ENCODE measurements at regions not wholly inside any gene's neighbourhood (a gene's known extent, or its start where the extent isn't known, plus 50 kb on each side); places are given as distances from the start of the nearest gene placed in this dataset.

GRCh38 chr10:76723844-76724243 is 913.8 kb downstream of the KCNMA1 start:
- H4K20me1 ChIP-seq (ENCODE audit: insufficient read depth, low read length), result no peaks in the 10 kb centered on the region
- no peak overlapping the region for H2BK15ac ChIP-seq (ENCODE audit: low read depth, low read length)
- no peaks in the 10 kb centered on the region for H3K9me1 ChIP-seq (ENCODE audit: insufficient read depth, low read length)
- H3K27ac ChIP-seq (ENCODE audit: insufficient read depth, low read length), result no peak overlapping the region
- dilution Hi-C loops (cut with HindIII; ENCODE audit: low sequenced_read_pairs, unreplicated experiment), result no loop called here
- H3K4me3 ChIP-seq (ENCODE audit: insufficient read depth, low read depth, low read length), result no peak overlapping the region
- in situ Hi-C loops (cut with MboI; ENCODE audit: low sequenced_read_pairs), result no loop called here
- ATAC-seq (ENCODE audit: low read depth), result no peak
- DNase-seq, result no peak
- H3K18ac ChIP-seq (ENCODE audit: low read depth, low read length), result no peak overlapping the region
- no peak overlapping the region for H2BK120ac ChIP-seq (ENCODE audit: low read depth, low read length)
- no peaks in the 10 kb centered on the region for H3K9me3 ChIP-seq (ENCODE audit: control insufficient read depth, insufficient read depth, low read length)
- BruUV-seq (replicated peaks), result no TSS peak
- no peak overlapping the region for H4K91ac ChIP-seq (ENCODE audit: insufficient read depth, low read depth, low read length)
- no peak overlapping the region for H3K56ac ChIP-seq (ENCODE audit: extremely low read depth, insufficient read depth, low read length)
- peaks cover 6% of the 10 kb centered on the region for H3K27me3 ChIP-seq (ENCODE audit: control insufficient read depth, insufficient read depth, low read length)
- H3K23ac ChIP-seq (ENCODE audit: low read depth, low read length), result no peak overlapping the region
- H2AK9ac ChIP-seq (replicated peaks; ENCODE audit: low read depth, low read length, poor library complexity), result no peak overlapping the region
- no peak overlapping the region for H2BK5ac ChIP-seq (ENCODE audit: low read depth, low read length, poor library complexity, severe bottlenecking)
- WGBS, 2 experiments (ENCODE audit: extremely low coverage in 2 of 2, insufficient read length in 1 of 2), result 73% methylated on average over 3 of the region's 9 CpGs; no CpG with 5 or more reads in 1 of the 2 experiments
- no peak overlapping the region for H3K9ac ChIP-seq (ENCODE audit: low read depth, low read length)
- no peak overlapping the region for H4K5ac ChIP-seq (ENCODE audit: low read depth, low read length)
- H3K4me1 ChIP-seq (ENCODE audit: control insufficient read depth, insufficient read depth, low read length), result no peaks in the 10 kb centered on the region
- intact Hi-C loops (cut with micrococcal nuclease), result no loop called here
- H2AFZ ChIP-seq (replicated peaks; ENCODE audit: low read length, poor library complexity), result no peak overlapping the region
- no peak overlapping the region for H3K4me2 ChIP-seq (ENCODE audit: low read depth, low read length)
- no peaks in the 10 kb centered on the region for H3K79me1 ChIP-seq (ENCODE audit: low read depth in 1 of 2, low read length in 2 of 2)
- H3K4ac ChIP-seq (ENCODE audit: low read depth, low read length), result no peak overlapping the region
- H2AK5ac ChIP-seq (ENCODE audit: low read depth, low read length), result no peak overlapping the region
- no peak for TF ChIP-seq POLR2A (IDR thresholded peaks at IDR 0.05; ENCODE audit: low read depth, low read length)
- TF ChIP-seq CEBPB (IDR thresholded peaks at IDR 0.05; ENCODE audit: low read depth, low read length), result no peak
- TF ChIP-seq USF2 (IDR thresholded peaks at IDR 0.05; ENCODE audit: low read depth, low read length), result no peak
- TF ChIP-seq RFX5 (IDR thresholded peaks at IDR 0.05; ENCODE audit: low read depth, low read length), result no peak
- TF ChIP-seq MAFK (IDR thresholded peaks at IDR 0.05; ENCODE audit: low read depth, low read length), result no peak
- TF ChIP-seq CHD1 (IDR thresholded peaks at IDR 0.05; ENCODE audit: low read depth, low read length), result no peak
- TF ChIP-seq MAZ (IDR thresholded peaks at IDR 0.05; ENCODE audit: borderline replicate concordance, low read depth, low read length), result no peak
- no peak for TF ChIP-seq ELK1 (IDR thresholded peaks at IDR 0.05; ENCODE audit: borderline replicate concordance, low read depth, low read length)
- TF ChIP-seq, protein P1, sequence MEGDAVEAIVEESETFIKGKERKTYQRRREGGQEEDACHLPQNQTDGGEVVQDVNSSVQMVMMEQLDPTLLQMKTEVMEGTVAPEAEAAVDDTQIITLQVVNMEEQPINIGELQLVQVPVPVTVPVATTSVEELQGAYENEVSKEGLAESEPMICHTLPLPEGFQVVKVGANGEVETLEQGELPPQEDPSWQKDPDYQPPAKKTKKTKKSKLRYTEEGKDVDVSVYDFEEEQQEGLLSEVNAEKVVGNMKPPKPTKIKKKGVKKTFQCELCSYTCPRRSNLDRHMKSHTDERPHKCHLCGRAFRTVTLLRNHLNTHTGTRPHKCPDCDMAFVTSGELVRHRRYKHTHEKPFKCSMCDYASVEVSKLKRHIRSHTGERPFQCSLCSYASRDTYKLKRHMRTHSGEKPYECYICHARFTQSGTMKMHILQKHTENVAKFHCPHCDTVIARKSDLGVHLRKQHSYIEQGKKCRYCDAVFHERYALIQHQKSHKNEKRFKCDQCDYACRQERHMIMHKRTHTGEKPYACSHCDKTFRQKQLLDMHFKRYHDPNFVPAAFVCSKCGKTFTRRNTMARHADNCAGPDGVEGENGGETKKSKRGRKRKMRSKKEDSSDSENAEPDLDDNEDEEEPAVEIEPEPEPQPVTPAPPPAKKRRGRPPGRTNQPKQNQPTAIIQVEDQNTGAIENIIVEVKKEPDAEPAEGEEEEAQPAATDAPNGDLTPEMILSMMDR (conservative IDR thresholded peaks at IDR 0.05; ENCODE audit: low read depth, low read length), result no peak
- TF ChIP-seq NFE2L2 (IDR thresholded peaks at IDR 0.05; ENCODE audit: low read depth, low read length), result no peak
- no peak for TF ChIP-seq MXI1 (IDR thresholded peaks at IDR 0.05; ENCODE audit: borderline replicate concordance, low read depth, low read length)
- TF ChIP-seq SMC3 (IDR thresholded peaks at IDR 0.05; ENCODE audit: low read depth, low read length), result no peak
- TF ChIP-seq BHLHE40 (IDR thresholded peaks at IDR 0.05; ENCODE audit: low read depth, low read length), result no peak
- no peak for TF ChIP-seq RAD21 (IDR thresholded peaks at IDR 0.05; ENCODE audit: low read length)
- TF ChIP-seq RCOR1 (IDR thresholded peaks at IDR 0.05; ENCODE audit: insufficient replicate concordance, low read length), result no peak
- TF ChIP-seq FOS (IDR thresholded peaks at IDR 0.05; ENCODE audit: low read depth, low read length), result no peak
- H2BK20ac ChIP-seq (ENCODE audit: low read depth, low read length), result no peak overlapping the region
- H4K8ac ChIP-seq (ENCODE audit: low read depth in 2 of 2, low read length in 2 of 2), result no peak overlapping the region
- CTCF ChIA-PET, result no interaction called here
- H3K36me3 ChIP-seq (ENCODE audit: control insufficient read depth, insufficient read depth, low read length), result no peaks in the 10 kb centered on the region
- POLR2A ChIA-PET (ENCODE audit: unreplicated experiment), result no interaction called here
- no peak overlapping the region for H3K14ac ChIP-seq (replicated peaks; ENCODE audit: low read depth, low read length)
